ENCODE measurements at regions not wholly inside any gene's neighbourhood (a gene's known extent, or its start where the extent isn't known, plus 50 kb on each side); places are given as distances from the start of the nearest gene placed in this dataset.
A peak's percentile ranks its signal among the peaks of the same experiment; 100 is the strongest.

DNA sequence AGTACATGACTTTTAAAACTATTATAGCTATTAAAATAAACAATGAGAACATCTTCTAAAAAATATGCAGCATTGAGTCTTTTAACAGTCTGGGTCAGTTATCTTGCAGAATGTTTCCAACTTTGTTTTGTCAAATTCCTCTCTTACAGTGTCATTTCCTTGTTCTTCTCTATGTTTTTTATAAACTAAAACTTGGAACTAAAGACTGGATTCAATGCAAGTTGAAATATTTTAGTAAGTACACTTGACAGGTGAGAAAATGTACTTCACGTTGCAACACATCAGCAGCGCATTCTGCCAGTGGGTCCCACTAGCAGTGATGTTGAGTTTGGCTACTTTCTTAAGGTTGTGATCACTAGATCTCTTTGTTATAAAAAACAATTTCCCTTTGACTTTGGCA, 1407.6 kb upstream of the RAG2 start:
- Histone ChIP-seq H3K4me1 (ENCODE audit: low read depth) (no peaks in the 10 kb centered on the region), H3K36me3 (ENCODE audit: low read depth) (no peaks in the 10 kb centered on the region), H3K4me3 (no peak overlapping the region), H3K9me3 (peaks cover 17% of the 10 kb centered on the region)
- no peak for TF ChIP-seq CTCF (IDR thresholded peaks at IDR 0.05)
- no peak for DNase-seq
- no peak for ATAC-seq
- intact Hi-C loops (cut with DNase I, micrococcal nuclease), result no loop called here

DNA sequence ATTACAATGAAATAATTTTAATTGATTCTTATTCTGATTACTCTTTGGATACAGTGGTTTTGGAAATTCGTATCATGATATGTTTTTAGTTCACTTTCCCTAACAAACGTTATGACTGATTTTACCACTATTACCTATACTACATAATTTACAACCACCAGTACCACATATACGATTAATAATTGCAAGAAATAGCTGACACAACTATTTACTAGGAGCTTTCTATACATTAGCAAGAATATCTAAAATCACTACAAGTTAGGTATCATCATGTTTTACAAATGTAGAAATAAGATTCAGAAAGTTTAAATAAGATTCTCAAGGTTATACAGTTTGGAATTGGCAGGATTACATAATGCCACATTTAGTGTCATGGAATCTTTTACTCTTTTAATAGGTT, 1401.1 kb upstream of the RAG2 start:
- Histone ChIP-seq H3K4me3 (no peak overlapping the region), H3K36me3 (ENCODE audit: low read depth) (no peaks in the 10 kb centered on the region), H3K4me1 (ENCODE audit: low read depth) (no peaks in the 10 kb centered on the region), H3K9me3 (peaks cover 5% of the 10 kb centered on the region)
- intact Hi-C loops (cut with DNase I, micrococcal nuclease), result no loop called here
- no peak for TF ChIP-seq CTCF (IDR thresholded peaks at IDR 0.05)
- DNase-seq (no peak), ATAC-seq (no peak)

DNA sequence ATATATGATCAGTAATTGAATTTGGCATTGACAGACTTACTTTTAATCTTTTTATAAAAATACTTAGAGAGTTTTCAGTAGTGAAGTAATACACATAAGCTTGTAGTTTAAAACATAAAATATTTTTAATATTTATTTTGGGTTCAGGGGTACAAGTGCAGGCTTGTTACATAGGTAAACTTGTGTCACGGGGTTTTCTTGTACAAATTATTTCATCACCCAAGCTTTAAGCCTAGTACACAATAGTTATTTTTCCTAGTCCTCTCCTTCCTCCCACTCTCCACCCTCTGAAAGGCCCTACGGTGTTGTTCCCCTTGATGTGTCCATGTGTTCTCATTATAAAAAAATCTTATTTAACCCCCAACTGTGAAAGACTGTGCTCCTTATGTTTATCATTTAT, 1397.8 kb upstream of the RAG2 start:
- ATAC-seq (no peak), DNase-seq (no peak)
- TF ChIP-seq CTCF (IDR thresholded peaks at IDR 0.05), result no peak
- Histone ChIP-seq H3K36me3 (ENCODE audit: low read depth) (no peaks in the 10 kb centered on the region), H3K4me1 (ENCODE audit: low read depth) (no peaks in the 10 kb centered on the region), H3K4me3 (no peak overlapping the region), H3K9me3 (peaks cover 9% of the 10 kb centered on the region)
- intact Hi-C loops (cut with DNase I, micrococcal nuclease), result no loop called here

- Histone ChIP-seq H3K4me3 (no peak overlapping the region), H3K9me3 (peaks cover 7% of the 10 kb centered on the region), H3K36me3 (ENCODE audit: low read depth) (no peaks in the 10 kb centered on the region), H3K4me1 (ENCODE audit: low read depth) (no peaks in the 10 kb centered on the region)
- intact Hi-C loops (cut with DNase I, micrococcal nuclease), result no loop called here
- DNase-seq (peak in 1 of 3 donors; percentile 7), ATAC-seq (no peak)
- no peak for TF ChIP-seq CTCF (IDR thresholded peaks at IDR 0.05)
Observed at GRCh38 chr11:37988031-37988430, 1390.0 kb upstream of the RAG2 start.

- intact Hi-C loops (cut with DNase I, micrococcal nuclease), result no loop called here
- DNase-seq (no peak), ATAC-seq (no peak)
- Histone ChIP-seq H3K36me3 (ENCODE audit: low read depth) (no peaks in the 10 kb centered on the region), H3K4me3 (no peak overlapping the region), H3K4me1 (ENCODE audit: low read depth) (no peaks in the 10 kb centered on the region), H3K9me3 (peaks cover 3% of the 10 kb centered on the region)
- TF ChIP-seq CTCF (IDR thresholded peaks at IDR 0.05), result no peak
Observed at GRCh38 chr11:37984991-37985390, 1387.0 kb upstream of the RAG2 start.

DNA sequence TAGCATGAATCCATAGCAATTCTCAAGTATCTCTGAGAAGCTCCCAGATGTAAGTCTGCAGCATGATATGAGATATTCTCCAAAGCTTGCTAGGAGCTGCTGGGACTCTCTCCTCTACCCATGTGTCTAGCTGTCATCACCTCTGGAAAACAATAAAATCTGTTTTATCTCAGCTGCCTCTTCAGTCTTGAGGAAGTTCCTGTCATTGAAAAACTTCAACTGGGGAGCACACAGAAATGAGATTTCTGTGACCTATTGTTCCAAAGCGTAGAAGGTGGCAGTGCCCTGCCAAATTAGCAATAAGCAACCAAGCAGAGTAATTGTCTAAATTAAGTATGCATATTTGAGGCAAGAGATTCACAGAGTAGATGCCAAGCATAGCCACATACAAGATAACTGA, 1380.6 kb upstream of the RAG2 start:
- Histone ChIP-seq H3K36me3 (ENCODE audit: low read depth) (no peaks in the 10 kb centered on the region), H3K9me3 (peaks cover 4% of the 10 kb centered on the region), H3K4me3 (no peak overlapping the region), H3K4me1 (ENCODE audit: low read depth) (no peaks in the 10 kb centered on the region)
- ATAC-seq (no peak), DNase-seq (no peak)
- TF ChIP-seq CTCF (IDR thresholded peaks at IDR 0.05), result no peak
- intact Hi-C loops (cut with DNase I, micrococcal nuclease), result no loop called here

Measured in mucosa of descending colon (tissue), 3 donors.